A673 (cell line): ENCODE measurements at regions not wholly inside any gene's neighbourhood (a gene's known extent, or its start where the extent isn't known, plus 50 kb on each side); places are given as distances from the start of the nearest gene placed in this dataset.
"Not testable (repeated sequence)": the region's sequence is repeated elsewhere in the genome, so short reads cannot be mapped to it uniquely, and the experiment has no call there.

ENCODE experiments used
- BruUV-seq: library from RNA; stranded (reverse); fragments of 400-500 nt; replicated peaks from 2 replicates; lab custom pipeline; 2021; lab: Mats Ljungman, UMichigan
- CTCF ChIA-PET: fragments of 300-600 bp; sonication (Branson Sonifier 250); formaldehyde crosslinking; loops from one replicate; lab custom pipeline; 2022; ENCODE audit warnings: antibody characterized with exemption; lab: Charles Lee
- POLR2A ChIA-PET: fragments of 300-600 bp; sonication (Branson Sonifier 250); formaldehyde crosslinking; loops from one replicate; lab custom pipeline; 2022; ENCODE audit warnings: antibody characterized with exemption; ENCODE audit not compliant: low non-redundant PET; lab: Charles Lee
- DNase-seq: peaks from one replicate; pipeline ENCODE4 v3.0.0-alpha.2; 2015; ENCODE audit warnings: low spot score
- H3K27ac ChIP-seq: fragments of 200-600 bp; sonication (generic); 2 replicates; pipeline ENCODE4 v1.5.1; 2016; ENCODE audit warnings: mixed run types, low read depth, mild to moderate bottlenecking, mixed read lengths, antibody characterized with exemption, low read length; ENCODE audit not compliant: poor library complexity, severe bottlenecking
- H3K27me3 ChIP-seq: fragments of 200-600 bp; sonication (generic); replicated peaks from 2 replicates; pipeline ENCODE4 v1.6.1; 2017; ENCODE audit warnings: mixed run types, low read depth, mild to moderate bottlenecking, mixed read lengths, antibody characterized with exemption, low read length; ENCODE audit not compliant: insufficient read depth, poor library complexity
- H3K36me3 ChIP-seq: fragments of 200-600 bp; sonication (generic); 2 replicates; pipeline ENCODE4 v1.6.1; 2016; ENCODE audit warnings: mixed run types, mild to moderate bottlenecking, mixed read lengths, antibody characterized with exemption, low read length; ENCODE audit not compliant: insufficient read depth, poor library complexity, severe bottlenecking
- H3K4me1 ChIP-seq: fragments of 200-600 bp; sonication (generic); 2 replicates; pipeline ENCODE4 v1.6.1; 2017; ENCODE audit warnings: mixed run types, mild to moderate bottlenecking, mixed read lengths, antibody characterized with exemption, low read length; ENCODE audit not compliant: insufficient read depth, poor library complexity, severe bottlenecking
- H3K4me3 ChIP-seq: fragments of 200-600 bp; sonication (generic); 2 replicates; pipeline ENCODE4 v1.5.1; 2016; ENCODE audit warnings: low read depth, mixed run types, mild to moderate bottlenecking, mixed read lengths, low read length; ENCODE audit not compliant: poor library complexity, severe bottlenecking
- H3K9me3 ChIP-seq: fragments of 200-600 bp; sonication (generic); 2 replicates; pipeline ENCODE4 v1.6.1; 2016; ENCODE audit warnings: mixed run types, low read depth, mild to moderate bottlenecking, mixed read lengths, antibody characterized with exemption, low read length; ENCODE audit not compliant: poor library complexity, severe bottlenecking
- EZH2 ChIP-seq: fragments of 200-600 bp; sonication (generic); IDR thresholded peaks from 2 replicates; pipeline ENCODE4 v1.6.1; 2017; ENCODE audit warnings: borderline replicate concordance, low read depth, mild to moderate bottlenecking, mixed read lengths, antibody characterized with exemption, low read length; ENCODE audit not compliant: poor library complexity, severe bottlenecking
- intact Hi-C: fragments of 100-400 bp; cut with micrococcal nuclease; formaldehyde crosslinking; loops from one replicate; pipeline ENCODE4 v1.10.0; 2022; ENCODE audit not compliant: unreplicated experiment
- TF ChIP-seq, protein P1 (sequence below): fragments of 300-800, 200-600 bp; sonication (generic); conservative IDR thresholded peaks from 2 replicates; pipeline ENCODE4 v1.5.1; 2017; ENCODE audit warnings: low read depth, mild to moderate bottlenecking, antibody characterized with exemption, low read length, moderate library complexity, mixed read lengths

DNA sequence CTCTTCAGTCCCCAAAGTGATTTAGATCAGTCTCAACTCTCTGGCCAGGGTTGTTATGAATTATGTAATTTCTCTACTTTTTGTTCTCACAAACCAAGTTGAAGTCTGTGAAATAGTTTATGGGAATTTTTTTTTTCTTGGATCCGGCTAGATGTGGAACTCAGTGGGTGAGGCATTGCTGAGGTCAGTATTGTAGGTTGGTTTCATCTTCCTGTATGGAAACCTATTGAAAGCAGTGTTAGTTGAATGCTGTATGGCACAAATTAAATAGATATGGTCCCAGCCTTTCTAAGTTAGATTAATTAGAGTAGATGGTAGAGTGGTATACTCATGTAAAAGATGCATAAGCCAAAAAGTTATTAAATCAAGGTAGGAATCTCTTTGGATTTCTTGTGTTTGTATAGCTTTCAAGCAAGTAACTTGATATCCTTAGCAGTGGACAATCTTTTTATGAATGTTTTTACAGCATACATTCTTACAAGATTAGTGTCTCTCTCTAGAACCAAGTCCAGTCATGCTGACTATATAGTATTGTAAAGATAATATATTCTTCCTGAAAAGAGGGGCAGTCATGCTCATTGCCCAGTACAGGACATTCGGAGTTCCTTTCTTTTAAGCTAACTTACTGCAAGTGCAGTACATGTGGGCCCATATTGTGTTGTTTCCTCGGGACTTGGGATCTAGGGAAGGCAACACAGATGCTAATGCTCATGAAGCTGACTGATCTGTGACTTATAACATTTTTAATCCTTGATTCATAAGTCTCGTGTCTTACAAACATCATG, 2541.1 kb downstream of the PCDH9 start:
- H3K27ac ChIP-seq = no peak overlapping the region
- H3K27me3 ChIP-seq = no peaks in the 10 kb centered on the region
- H3K4me1 ChIP-seq = no peaks in the 10 kb centered on the region
- TF ChIP-seq, protein P1, sequence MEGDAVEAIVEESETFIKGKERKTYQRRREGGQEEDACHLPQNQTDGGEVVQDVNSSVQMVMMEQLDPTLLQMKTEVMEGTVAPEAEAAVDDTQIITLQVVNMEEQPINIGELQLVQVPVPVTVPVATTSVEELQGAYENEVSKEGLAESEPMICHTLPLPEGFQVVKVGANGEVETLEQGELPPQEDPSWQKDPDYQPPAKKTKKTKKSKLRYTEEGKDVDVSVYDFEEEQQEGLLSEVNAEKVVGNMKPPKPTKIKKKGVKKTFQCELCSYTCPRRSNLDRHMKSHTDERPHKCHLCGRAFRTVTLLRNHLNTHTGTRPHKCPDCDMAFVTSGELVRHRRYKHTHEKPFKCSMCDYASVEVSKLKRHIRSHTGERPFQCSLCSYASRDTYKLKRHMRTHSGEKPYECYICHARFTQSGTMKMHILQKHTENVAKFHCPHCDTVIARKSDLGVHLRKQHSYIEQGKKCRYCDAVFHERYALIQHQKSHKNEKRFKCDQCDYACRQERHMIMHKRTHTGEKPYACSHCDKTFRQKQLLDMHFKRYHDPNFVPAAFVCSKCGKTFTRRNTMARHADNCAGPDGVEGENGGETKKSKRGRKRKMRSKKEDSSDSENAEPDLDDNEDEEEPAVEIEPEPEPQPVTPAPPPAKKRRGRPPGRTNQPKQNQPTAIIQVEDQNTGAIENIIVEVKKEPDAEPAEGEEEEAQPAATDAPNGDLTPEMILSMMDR = no peak
- no peak for TF ChIP-seq EZH2
- H3K36me3 ChIP-seq = no peaks in the 10 kb centered on the region
- no peak for DNase-seq
- ChIA-PET CTCF (no interaction called here), POLR2A (no interaction called here)
- intact Hi-C loops = no loop called here
- no peak overlapping the region for H3K4me3 ChIP-seq
- BruUV-seq = no TSS peak
- no peaks in the 10 kb centered on the region for H3K9me3 ChIP-seq

GRCh38 chr13:64686536-64686935, 2543.6 kb downstream of the PCDH9 start:
- intact Hi-C loops, H3K4me3 ChIP-seq, BruUV-seq, POLR2A ChIA-PET, CTCF ChIA-PET, DNase-seq, H3K36me3 ChIP-seq, H3K9me3 ChIP-seq, H3K27ac ChIP-seq, H3K27me3 ChIP-seq, H3K4me1 ChIP-seq: not testable (repeated sequence)

- no peak for TF ChIP-seq EZH2
- TF ChIP-seq, protein P1 = no peak
Observed at GRCh38 chr13:64684685-64685431, 2545.3 kb downstream of the PCDH9 start.

GRCh38 chr13:64684108-64684507, 2546.0 kb downstream of the PCDH9 start:
- Histone ChIP-seq H3K27me3 (no peaks in the 10 kb centered on the region), H3K36me3 (no peaks in the 10 kb centered on the region), H3K4me3 (no peak overlapping the region), H3K4me1 (no peaks in the 10 kb centered on the region), H3K27ac (no peak overlapping the region), H3K9me3 (no peaks in the 10 kb centered on the region)
- TF ChIP-seq, protein P1 = no peak
- no peak for TF ChIP-seq EZH2
- POLR2A ChIA-PET = no interaction called here
- CTCF ChIA-PET = no interaction called here
- intact Hi-C loops = no loop called here
- no peak for DNase-seq
- BruUV-seq = no TSS peak

More at GRCh38 chr13:64684685-64685431, 2545.3 kb downstream of the PCDH9 start:
- BruUV-seq = no TSS peak
- Histone ChIP-seq H3K9me3 (no peaks in the 10 kb centered on the region), H3K36me3 (no peaks in the 10 kb centered on the region), H3K4me3 (no peak overlapping the region), H3K27me3 (no peaks in the 10 kb centered on the region), H3K4me1 (no peaks in the 10 kb centered on the region), H3K27ac (no peak overlapping the region)
- ChIA-PET POLR2A (no interaction called here), CTCF (no interaction called here)
- no peak for DNase-seq
- intact Hi-C loops = no loop called here
